HEK293 (cell line): ENCODE measurements at regions not wholly inside any gene's neighbourhood (a gene's known extent, or its start where the extent isn't known, plus 50 kb on each side); places are given as distances from the start of the nearest gene placed in this dataset.

Source experiments
- CTCF ChIA-PET: fragments of 350-600 bp; formaldehyde crosslinking; extraction: SDS; loops from one replicate; lab custom pipeline; 2021; ENCODE audit warnings: antibody characterized with exemption; lab: Yijun Ruan, JAX
- POLR2A ChIA-PET: fragments of 300-600 bp; formaldehyde crosslinking; extraction: SDS; loops from one replicate; lab custom pipeline; 2020; ENCODE audit warnings: antibody characterized with exemption, inconsistent platforms; lab: Yijun Ruan, JAX
- H3K27ac ChIP-seq: fragments of 200-500 bp; sonication (Bioruptor generic); 2 replicates; pipeline ENCODE4 v1.5.1; 2014; ENCODE audit warnings: low read depth, low read length, control low read depth, inconsistent platforms; ENCODE audit errors: extremely low read depth
- H3K36me3 ChIP-seq, 2 experiments: fragments of 200-500 bp in 1 of 2; sonication (Bioruptor generic) in 1 of 2; 1 replicate in 1 of 2; 2 replicates in 1 of 2; pipeline ENCODE4 v1.5.1; 2014 to 2017; ENCODE audit warnings: inconsistent platforms in 2 of 2, low read length in 2 of 2; ENCODE audit not compliant: control insufficient read depth in 2 of 2, insufficient read depth in 1 of 2
- H3K4me1 ChIP-seq: fragments of 200-500 bp; sonication (Bioruptor generic); 2 replicates; pipeline ENCODE4 v1.5.1; 2014; ENCODE audit warnings: mild to moderate bottlenecking, low read length, inconsistent platforms; ENCODE audit not compliant: control insufficient read depth, insufficient read depth
- H3K4me3 ChIP-seq: 2 replicates; pipeline ENCODE4 v1.5.1; 2011; ENCODE audit warnings: low read depth, mild to moderate bottlenecking, control low read depth, low read length, moderate library complexity
- H3K9me3 ChIP-seq: fragments of 200-500 bp; sonication (Bioruptor generic); 2 replicates; pipeline ENCODE4 v1.5.1; 2014; ENCODE audit warnings: low read depth, low read length, inconsistent platforms; ENCODE audit not compliant: control insufficient read depth, insufficient read depth
- AEBP2 ChIP-seq: fragments of 450-650 bp; formaldehyde crosslinking; IDR thresholded peaks from 2 replicates; pipeline ENCODE4 v1.5.1; 2016; ENCODE audit warnings: missing biosample characterization, missing genetic modification characterization, borderline replicate concordance
- CTCF ChIP-seq: fragments of 450-650 bp; formaldehyde crosslinking; IDR thresholded peaks from 2 replicates; pipeline ENCODE4 v1.5.1; 2016; ENCODE audit warnings: missing biosample characterization, missing genetic modification characterization
- KLF10 ChIP-seq: fragments of 450-650 bp; IDR thresholded peaks from 2 replicates; pipeline ENCODE4 v1.5.1; 2018; ENCODE audit warnings: missing biosample characterization, mild to moderate bottlenecking, missing genetic modification characterization
- PRDM1 ChIP-seq: fragments of 450-650 bp; formaldehyde crosslinking; IDR thresholded peaks from 2 replicates; pipeline ENCODE4; 2016; ENCODE audit warnings: missing biosample characterization, missing genetic modification characterization
- REPIN1 ChIP-seq: fragments of 450-650 bp; formaldehyde crosslinking; IDR thresholded peaks from 2 replicates; pipeline ENCODE4 v1.5.1; 2017; ENCODE audit warnings: missing biosample characterization, missing genetic modification characterization, low read depth
- SP3 ChIP-seq: fragments of 450-650 bp; formaldehyde crosslinking; IDR thresholded peaks from 2 replicates; pipeline ENCODE4 v1.5.1; 2016; ENCODE audit warnings: missing biosample characterization, missing genetic modification characterization
- ZNF133 ChIP-seq: fragments of 450-650 bp; formaldehyde crosslinking; IDR thresholded peaks from 2 replicates; pipeline ENCODE4 v1.5.1; 2016; ENCODE audit warnings: missing biosample characterization, missing genetic modification characterization
- ZNF148 ChIP-seq: fragments of 450-650 bp; formaldehyde crosslinking; IDR thresholded peaks from 2 replicates; pipeline ENCODE4 v1.5.0; 2017; ENCODE audit warnings: missing biosample characterization, missing genetic modification characterization, borderline replicate concordance
- ZNF274 ChIP-seq, 2 experiments: fragments of 200-500 bp in 1 of 2; fragments of 450-650 bp in 1 of 2; sonication (Bioruptor generic) in 1 of 2; formaldehyde crosslinking in 1 of 2; IDR thresholded peaks; 2 replicates each; pipeline versions ENCODE4 v1.5.1 to v1.6.1; 2014 to 2016; ENCODE audit warnings: borderline replicate concordance in 1 of 2, inconsistent platforms in 1 of 2, low read length in 1 of 2, missing biosample characterization in 1 of 2, missing genetic modification characterization in 1 of 2
- ZNF514 ChIP-seq: fragments of 450-650 bp; formaldehyde crosslinking; IDR thresholded peaks from 2 replicates; pipeline ENCODE4 v1.5.1; 2016; ENCODE audit warnings: missing biosample characterization, missing genetic modification characterization
- ZNF654 ChIP-seq: fragments of 450-650 bp; formaldehyde crosslinking; IDR thresholded peaks from 2 replicates; pipeline ENCODE4 v1.5.1; 2016; ENCODE audit warnings: low read depth, missing biosample characterization, missing genetic modification characterization
- ZSCAN30 ChIP-seq: fragments of 450-650 bp; IDR thresholded peaks from 2 replicates; pipeline ENCODE4 v1.5.1; 2018; ENCODE audit warnings: missing biosample characterization, mild to moderate bottlenecking, missing genetic modification characterization, moderate library complexity
- TF ChIP-seq, protein P1 (sequence below): fragments of 450-650 bp; formaldehyde crosslinking; IDR thresholded peaks from 2 replicates; pipeline ENCODE4 v1.5.1; 2016; ENCODE audit warnings: missing biosample characterization, missing genetic modification characterization
- TF ChIP-seq, protein P2 (sequence below): fragments of 450-650 bp; formaldehyde crosslinking; IDR thresholded peaks from 2 replicates; pipeline ENCODE4 v1.5.1; 2016; ENCODE audit warnings: missing biosample characterization, missing genetic modification characterization

DNA sequence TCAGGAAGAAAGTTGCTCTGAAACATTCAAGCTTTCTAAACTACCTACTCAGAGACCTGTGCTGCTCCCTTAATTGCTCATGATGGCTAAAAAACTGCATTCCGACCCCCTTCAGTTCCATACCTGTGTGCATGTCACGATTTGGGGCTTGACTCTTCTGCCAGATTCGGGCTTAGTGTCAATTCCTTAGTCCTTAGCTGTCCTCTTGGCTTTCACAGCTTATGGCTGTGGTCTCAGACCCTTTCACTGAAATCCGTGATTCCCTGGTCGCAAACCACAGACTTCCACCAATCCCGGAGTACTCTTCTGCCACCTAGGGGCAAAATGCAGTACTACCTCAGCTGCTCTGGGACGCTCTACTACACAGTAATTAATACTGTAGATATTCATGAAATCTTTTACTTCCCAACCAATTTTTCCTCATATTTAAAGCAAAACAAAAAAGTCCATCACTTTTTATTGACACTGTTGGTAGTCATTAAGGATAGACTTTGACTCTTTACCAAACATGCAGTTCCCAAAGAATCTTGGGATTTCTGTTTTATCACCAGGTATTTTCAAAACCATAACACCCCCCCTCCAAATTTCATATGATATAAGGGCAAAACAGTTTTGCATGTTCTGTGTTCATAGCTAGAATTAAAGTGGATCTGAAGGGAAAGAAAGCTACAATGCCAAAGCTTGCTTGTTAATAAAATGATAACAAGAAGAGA is 617.4 kb downstream of the SLCO4C1 start:
- Histone ChIP-seq H3K36me3 (no peaks in the 10 kb centered on the region), H3K4me3 (no peak overlapping the region), H3K27ac (no peak overlapping the region), H3K4me1 (no peaks in the 10 kb centered on the region), H3K9me3 (no peaks in the 10 kb centered on the region)
- POLR2A ChIA-PET, result no interaction called here
- CTCF ChIA-PET, result interaction anchor here (0.6 to 2.1 kb wide), 27 partner anchors 9 to 1778 kb away, joined by 3 to 13 read pairs (median 4); no protein-coding TSS in a partner anchor
- TF ChIP-seq ZNF133 (no peak), REPIN1 (tag by site-specific recombination) (no peak), KLF10 (tag by site-specific recombination) (no peak), AEBP2 (tag by site-specific recombination) (no peak), PRDM1 (tag by site-specific recombination) (peak; percentile 67; the same call in 1 of the 2 replicates), ZNF514 (tag by site-specific recombination) (no peak), ZNF654 (tag by site-specific recombination) (peak; percentile 71), ZSCAN30 (tag by site-specific recombination) (peak; percentile 72; the same call in 1 of the 2 replicates), CTCF (tag by site-specific recombination) (peak; percentile 72), ZNF148 (tag by site-specific recombination) (no peak)
- TF ChIP-seq, protein P1, sequence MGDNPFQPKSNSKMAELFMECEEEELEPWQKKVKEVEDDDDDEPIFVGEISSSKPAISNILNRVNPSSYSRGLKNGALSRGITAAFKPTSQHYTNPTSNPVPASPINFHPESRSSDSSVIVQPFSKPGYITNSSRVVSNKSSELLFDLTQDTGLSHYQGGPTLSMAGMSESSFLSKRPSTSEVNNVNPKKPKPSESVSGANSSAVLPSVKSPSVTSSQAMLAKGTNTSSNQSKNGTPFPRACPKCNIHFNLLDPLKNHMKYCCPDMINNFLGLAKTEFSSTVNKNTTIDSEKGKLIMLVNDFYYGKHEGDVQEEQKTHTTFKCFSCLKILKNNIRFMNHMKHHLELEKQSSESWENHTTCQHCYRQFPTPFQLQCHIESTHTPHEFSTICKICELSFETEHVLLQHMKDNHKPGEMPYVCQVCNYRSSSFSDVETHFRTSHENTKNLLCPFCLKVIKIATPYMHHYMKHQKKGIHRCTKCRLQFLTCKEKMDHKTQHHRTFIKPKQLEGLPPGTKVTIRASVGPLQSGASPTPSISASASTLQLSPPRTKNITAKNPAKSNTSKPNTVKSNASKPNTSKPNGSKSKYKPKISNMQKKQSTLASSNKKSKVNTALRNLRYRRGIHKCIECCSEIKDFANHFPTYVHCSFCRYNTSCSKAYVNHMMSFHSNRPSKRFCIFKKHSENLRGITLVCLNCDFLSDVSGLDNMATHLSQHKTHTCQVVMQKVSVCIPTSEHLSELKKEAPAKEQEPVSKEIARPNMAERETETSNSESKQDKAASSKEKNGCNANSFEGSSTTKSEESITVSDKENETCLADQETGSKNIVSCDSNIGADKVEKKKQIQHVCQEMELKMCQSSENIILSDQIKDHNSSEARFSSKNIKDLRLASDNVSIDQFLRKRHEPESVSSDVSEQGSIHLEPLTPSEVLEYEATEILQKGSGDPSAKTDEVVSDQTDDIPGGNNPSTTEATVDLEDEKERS (tag by site-specific recombination), result no peak
- TF ChIP-seq, protein P2, sequence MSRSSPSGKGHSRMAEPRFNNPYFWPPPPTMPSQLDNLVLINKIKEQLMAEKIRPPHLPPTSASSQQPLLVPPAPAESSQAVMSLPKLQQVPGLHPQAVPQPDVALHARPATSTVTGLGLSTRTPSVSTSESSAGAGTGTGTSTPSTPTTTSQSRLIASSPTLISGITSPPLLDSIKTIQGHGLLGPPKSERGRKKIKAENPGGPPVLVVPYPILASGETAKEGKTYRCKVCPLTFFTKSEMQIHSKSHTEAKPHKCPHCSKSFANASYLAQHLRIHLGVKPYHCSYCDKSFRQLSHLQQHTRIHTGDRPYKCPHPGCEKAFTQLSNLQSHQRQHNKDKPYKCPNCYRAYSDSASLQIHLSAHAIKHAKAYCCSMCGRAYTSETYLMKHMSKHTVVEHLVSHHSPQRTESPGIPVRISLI, result no peak

DNA sequence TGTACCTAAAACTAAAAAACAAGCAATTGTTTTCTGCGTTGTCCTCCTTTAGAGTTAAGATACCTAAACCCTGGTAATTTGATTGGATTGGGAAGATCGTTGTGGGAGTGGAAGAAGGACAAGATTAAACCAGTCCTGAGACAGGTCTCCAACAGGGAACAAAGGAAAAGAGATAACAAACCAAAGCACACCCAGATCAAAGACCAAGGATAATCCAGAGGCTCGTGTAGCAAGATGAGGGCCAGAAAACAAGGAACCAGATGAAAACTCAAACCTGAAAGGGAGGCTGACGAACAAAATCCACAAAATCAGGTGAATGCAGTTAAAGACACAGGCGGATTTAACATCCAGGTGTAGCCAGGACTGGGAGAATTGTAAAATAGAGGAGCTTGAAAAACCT is 618.1 kb downstream of the SLCO4C1 start:
- Histone ChIP-seq H3K27ac (no peak overlapping the region), H3K4me1 (no peaks in the 10 kb centered on the region)
- POLR2A ChIA-PET, result no interaction called here

More for the DNA sequence above, 618.1 kb downstream of the SLCO4C1 start:
- no peak for TF ChIP-seq ZNF274 (IDR thresholded peaks at IDR 0.05; ENCODE audit: low read length)
- TF ChIP-seq ZNF274 (tag by site-specific recombination; IDR thresholded peaks at IDR 0.05; ENCODE audit: borderline replicate concordance), result no peak
- no peak for TF ChIP-seq SP3 (tag by site-specific recombination)
- Histone ChIP-seq H3K9me3 (no peaks in the 10 kb centered on the region), H3K4me3 (no peak overlapping the region), H3K36me3 (no peaks in the 10 kb centered on the region)
- CTCF ChIA-PET, result interaction anchor here (0.6 to 2.1 kb wide), 19 partner anchors 8 to 1046 kb away, joined by 3 to 13 read pairs (median 4); no protein-coding TSS in a partner anchor
